HG03457 (cell line): ENCODE measurements at regions not wholly inside any gene's neighbourhood (a gene's known extent, or its start where the extent isn't known, plus 50 kb on each side); places are given as distances from the start of the nearest gene placed in this dataset.

ENCODE experiments used
- ATAC-seq: cut with Tn5 transposase; IDR thresholded peaks from one replicate; pipeline ENCODE4 v1.9.1; 2021; ENCODE audit warnings: moderate number of reproducible peaks; ENCODE audit not compliant: unreplicated experiment

DNA sequence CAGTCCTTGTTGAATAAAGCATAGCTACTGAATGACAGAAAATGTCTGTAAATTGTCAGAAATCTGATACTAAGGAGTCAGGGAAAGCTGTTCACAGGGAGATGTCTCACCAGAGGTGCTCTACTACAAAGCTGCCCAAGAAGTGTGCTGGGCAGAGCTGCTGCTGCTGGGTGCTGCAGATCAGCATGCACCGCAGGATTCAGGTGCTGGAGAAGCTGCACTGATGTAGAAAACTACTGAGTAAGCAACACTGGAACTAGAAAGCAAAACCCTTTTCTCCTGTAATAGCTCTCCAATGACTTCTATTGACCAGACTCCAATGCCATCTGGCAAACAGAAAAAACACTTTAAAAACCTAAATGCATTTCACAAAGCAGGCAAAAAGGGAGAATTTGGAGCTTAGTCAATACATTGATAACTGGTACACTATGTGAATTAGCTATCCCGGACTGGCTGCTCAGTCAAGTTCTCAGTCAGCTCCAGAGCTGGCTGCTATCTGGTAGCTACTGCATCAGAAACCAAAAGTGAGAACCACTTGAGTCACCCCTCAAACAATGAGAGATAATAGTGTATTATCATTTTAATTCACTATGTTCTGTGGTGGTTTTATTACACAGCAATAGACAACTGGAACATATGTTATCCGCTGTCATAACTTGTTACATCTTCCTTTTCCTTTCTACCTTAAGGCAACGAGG, 493.1 kb downstream of the CPS1 start:
- ATAC-seq = no peak

DNA sequence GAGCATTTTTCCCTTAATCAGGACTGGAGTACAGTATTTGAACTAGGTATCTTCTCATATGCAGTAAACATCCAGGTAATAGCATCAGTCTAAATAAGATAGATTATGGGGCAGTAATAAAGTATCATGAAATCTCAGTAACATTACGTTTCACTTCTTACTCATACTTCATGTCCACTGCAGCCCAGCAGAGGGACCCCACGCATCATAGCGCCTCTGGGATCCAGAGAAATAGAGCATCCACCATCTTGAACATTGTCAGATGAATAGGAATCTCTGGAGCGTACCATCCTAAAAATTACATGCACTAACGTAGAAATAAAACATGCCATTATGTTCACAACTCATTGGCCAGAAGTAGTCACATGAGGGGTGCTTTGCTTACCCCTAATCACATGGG, 499.0 kb downstream of the CPS1 start:
- no peak for ATAC-seq

DNA sequence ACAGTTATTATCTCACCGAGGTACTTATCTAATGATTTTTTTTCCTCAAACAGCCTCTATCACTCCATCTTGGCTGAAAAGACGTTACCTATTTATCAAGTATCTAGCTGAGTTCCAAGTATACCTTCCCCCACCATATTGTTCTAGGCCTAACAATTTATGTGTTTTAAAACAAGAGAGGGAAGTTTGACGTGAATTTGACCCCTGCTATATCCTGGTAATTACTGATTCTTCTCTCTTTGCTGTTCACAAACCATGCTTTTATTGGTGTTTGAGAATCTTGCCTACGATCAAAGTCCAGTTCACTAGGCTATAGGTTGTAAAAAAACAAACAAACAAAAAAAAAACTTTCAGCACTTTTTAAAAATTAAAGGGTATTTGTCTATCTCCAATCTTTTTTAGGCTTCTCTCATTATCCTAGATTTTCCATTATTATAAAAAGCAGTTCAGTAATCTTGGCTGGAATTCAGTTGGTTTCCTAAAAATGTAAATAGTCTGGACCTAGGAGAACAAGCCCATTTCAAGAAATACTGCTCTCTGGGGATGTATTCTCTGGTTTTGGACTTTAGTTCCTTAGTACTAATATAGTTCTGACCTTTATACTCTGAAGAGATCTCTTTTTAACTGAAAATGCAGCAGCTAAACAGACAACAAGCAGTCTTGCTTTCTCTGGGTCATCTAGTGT, 505.4 kb downstream of the CPS1 start:
- no peak for ATAC-seq

DNA sequence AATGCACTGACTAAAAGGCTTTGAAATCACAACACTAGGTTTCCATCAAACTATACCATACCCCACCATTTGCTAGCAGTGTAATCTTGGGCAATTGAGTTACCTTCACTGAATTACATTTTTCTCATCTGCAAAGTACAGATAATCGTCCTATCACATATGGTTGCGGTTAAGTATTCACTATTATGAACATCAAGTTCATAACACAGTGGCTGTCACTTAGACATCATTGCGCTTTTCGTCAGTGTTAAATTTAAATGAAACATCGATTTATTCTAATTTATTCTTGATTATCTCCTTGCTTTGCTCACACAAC, 505.9 kb downstream of the CPS1 start:
- ATAC-seq = no peak

- ATAC-seq = no peak
Observed at GRCh38 chr2:211067029-211067428, 510.6 kb downstream of the CPS1 start.

- no peak for ATAC-seq
Observed at GRCh38 chr2:211068108-211068780, 511.8 kb downstream of the CPS1 start.

DNA sequence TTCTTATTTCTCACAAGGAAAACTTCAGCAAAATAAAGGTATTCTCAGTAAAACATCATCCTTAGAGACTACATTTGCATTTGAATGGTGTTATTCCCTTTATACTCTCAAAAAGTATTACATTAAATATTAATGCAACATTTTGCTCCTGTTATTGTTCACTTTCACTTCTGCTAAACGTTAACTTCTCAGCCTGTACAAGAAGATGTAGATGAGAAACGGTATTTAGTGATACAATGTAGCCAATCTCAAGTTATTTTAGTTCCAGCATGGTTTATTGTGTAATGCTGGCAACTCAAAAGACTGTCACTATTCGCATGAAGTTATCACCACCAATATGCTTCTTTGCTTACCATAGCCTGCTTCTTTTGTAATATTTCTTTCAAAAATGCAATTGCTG, 514.1 kb downstream of the CPS1 start:
- no peak for ATAC-seq

GRCh38 chr2:211077216-211077767, 520.9 kb downstream of the CPS1 start:
- ATAC-seq = no peak

GRCh38 chr2:211084352-211084751, 528.0 kb downstream of the CPS1 start:
- ATAC-seq = no peak

DNA sequence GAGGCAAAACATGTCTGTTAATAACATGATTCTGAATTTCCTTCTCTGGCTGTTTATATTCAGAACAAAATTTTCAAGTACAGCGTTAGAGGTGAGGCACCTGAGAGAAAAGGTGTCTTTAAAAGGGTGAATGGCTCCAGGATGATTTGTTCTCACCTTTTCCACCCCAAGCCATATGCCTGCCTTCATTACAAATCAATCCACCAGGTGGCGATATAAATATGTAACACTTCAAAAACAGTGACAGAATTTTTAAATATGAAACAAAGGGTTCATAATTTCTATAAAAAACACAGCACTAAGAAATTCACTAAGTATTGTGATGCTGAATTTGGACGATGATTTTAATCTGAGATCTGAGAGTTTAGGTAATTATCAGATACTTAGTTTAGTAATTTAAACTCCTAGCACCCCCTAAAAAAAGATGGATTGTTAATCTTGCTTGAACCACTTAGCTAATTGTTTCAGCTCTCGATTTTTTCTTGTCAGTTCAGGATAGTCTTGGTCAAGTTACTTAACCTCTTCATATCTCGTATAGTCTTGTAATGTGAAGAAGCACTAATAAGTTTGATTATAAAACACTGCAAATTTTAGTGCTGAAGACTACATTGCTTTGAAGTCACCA, 528.8 kb downstream of the CPS1 start:
- ATAC-seq = peak; percentile 58

DNA sequence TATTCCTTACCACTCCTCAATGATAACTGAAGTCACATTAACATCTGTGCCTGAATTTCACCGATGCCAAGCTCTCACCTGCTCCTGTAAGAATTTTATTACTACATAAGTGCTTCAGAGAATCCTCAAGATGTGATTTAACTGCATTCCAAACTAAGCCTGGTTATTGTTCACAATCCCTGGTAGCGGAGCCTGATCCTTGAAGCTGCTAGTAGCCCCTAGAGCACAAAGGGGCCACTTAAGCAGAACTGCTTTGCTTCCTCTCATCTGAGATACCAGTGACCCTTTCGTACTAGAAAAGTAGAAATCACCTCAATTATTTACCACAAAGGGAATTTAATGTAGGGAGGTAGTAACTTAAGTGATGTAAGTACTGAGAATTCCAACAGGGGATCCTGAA, 529.6 kb downstream of the CPS1 start:
- ATAC-seq = no peak

DNA sequence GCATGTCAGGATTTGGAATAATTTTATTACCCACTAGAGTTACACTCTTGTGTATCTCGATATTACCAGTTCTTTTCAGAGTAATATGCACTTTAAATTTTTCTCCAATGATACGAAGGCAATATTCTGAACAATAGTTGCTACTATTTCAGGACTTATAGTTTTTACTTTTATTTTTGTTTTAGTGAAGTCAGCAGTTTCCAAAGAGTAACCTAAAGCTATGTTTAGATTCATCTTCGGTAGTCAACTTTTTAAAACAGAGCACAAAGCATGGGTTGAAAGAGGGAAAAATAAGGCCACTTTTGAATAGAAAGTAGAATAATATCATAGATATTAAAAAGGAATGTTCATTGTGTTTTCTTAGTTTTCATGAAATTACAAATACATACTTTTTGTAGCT, 532.7 kb downstream of the CPS1 start:
- ATAC-seq = no peak

GRCh38 chr2:211093743-211094303, 537.4 kb downstream of the CPS1 start:
- no peak for ATAC-seq

DNA sequence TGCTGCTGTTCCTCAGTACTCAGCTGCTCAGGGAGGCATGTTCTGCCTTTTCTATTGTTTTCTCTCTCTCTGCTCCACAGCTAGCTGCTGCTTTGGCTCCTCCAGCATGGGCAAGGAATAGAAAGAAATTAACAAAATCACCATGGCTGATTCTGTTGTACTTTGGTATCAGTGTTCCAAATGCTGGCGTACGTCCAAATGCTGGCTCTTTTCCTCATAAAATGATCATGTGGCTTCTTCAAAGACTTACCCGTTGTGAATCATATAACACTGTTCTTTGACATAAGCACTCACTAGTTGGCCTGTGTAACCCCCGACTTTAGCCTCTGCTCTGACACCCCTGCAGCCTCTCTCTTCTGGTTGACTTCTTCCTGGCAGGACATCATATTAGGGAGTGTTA, 547.6 kb downstream of the CPS1 start:
- ATAC-seq = no peak

DNA sequence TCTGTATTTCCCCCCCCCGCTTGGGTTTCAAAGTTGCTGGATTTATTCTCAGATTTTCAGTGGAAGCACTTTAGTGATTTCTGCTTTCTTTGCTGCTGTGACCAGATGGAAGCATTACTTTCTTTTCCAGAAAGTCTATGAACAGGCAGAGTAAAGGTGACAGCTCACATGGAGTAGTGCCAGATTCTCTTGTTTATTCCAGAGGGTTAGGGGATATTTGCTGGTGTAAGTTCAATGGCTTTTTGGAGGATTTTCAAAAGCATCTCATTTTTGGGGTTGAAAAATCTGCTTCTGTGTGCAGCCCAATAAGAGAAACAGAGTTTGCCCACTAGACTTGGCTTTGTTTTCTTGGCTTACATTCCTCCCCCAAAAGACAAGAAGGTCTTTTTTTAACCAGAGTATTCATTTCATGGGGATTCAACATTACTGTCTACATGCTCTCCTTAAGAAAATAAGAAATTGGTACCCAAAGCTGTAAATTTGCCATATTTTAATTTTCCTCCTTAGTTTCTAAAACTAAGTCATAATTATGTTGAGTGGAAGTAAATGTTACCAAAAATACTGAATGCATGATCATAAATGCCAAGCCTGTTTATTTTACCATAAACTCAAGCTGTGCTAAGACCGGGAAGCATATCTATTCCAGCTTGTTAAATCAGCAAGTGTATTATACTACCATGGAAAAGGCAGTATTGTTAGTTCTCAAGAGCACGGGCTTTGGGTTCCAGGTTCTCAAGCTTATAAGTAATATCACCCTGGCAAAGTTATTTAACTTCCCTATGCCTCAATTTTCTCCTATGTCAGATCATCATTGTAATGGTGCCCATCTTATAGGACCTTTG, 557.2 kb downstream of the CPS1 start:
- no peak for ATAC-seq

- no peak for ATAC-seq
Observed at GRCh38 chr2:211114826-211115455, 558.5 kb downstream of the CPS1 start.

GRCh38 chr2:211117026-211117425, 560.6 kb downstream of the CPS1 start:
- no peak for ATAC-seq

DNA sequence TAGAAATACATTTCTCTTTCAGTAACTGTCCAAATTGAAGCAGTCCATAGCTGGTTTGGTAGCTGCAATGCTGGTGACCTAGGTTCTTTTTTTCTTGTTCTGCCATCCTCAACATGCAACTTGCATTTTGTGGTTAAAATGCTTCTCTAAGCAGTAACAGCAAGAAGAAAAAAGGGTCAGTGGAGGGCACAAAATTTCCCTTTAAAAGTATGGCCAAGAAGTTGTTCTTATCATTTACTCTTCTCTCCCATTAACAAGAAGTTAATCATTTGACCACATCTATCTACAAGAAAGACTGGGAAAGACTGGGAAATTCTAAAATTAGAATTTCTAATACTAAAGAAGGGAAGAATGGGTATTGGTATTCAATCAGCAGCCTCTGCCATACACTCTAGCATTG, 569.9 kb downstream of the CPS1 start:
- no peak for ATAC-seq

- no peak for ATAC-seq
Observed at GRCh38 chr2:211127501-211127900, 571.1 kb downstream of the CPS1 start.

GRCh38 chr2:211128287-211128686, 571.9 kb downstream of the CPS1 start:
- ATAC-seq = no peak
